Non-pigmented ciliary epithelial cell (primary cell): ENCODE measurements at regions not wholly inside any gene's neighbourhood (a gene's known extent, or its start where the extent isn't known, plus 50 kb on each side); places are given as distances from the start of the nearest gene placed in this dataset.
A peak's percentile ranks its signal among the peaks of the same experiment; 100 is the strongest.
"Not testable (repeated sequence)": the region's sequence is repeated elsewhere in the genome, so short reads cannot be mapped to it uniquely, and the experiment has no call there.

Experiments
- DNase-seq: peaks from one replicate; pipeline ENCODE4 v3.0.0-alpha.2; 2010; ENCODE audit warnings: low read depth

- DNase-seq, result no peak
These were observed 356.4 kb upstream of the SLC39A10 start for GRCh38 chr2:195300631-195301030.

- DNase-seq, result no peak
These were observed 357.4 kb upstream of the SLC39A10 start for GRCh38 chr2:195299600-195299999.

GRCh38 chr2:195296490-195296889 lies 360.5 kb upstream of the SLC39A10 start:
- no peak for DNase-seq

GRCh38 chr2:195289081-195289480 lies 367.9 kb upstream of the SLC39A10 start:
- no peak for DNase-seq

GRCh38 chr2:195279840-195280427 lies 377.1 kb upstream of the SLC39A10 start:
- DNase-seq, result no peak

- no peak for DNase-seq
These were observed 386.5 kb upstream of the SLC39A10 start for GRCh38 chr2:195270466-195271039.

GRCh38 chr2:195269220-195269619 lies 387.8 kb upstream of the SLC39A10 start:
- no peak for DNase-seq

- DNase-seq, result no peak
These were observed 399.0 kb upstream of the SLC39A10 start for GRCh38 chr2:195257979-195258378.

- DNase-seq, result no peak
These were observed 405.0 kb upstream of the SLC39A10 start for GRCh38 chr2:195252018-195252417.

GRCh38 chr2:195251214-195251613 lies 405.8 kb upstream of the SLC39A10 start:
- no peak for DNase-seq

GRCh38 chr2:195238826-195239225 lies 418.2 kb upstream of the SLC39A10 start:
- no peak for DNase-seq

GRCh38 chr2:195238379-195238778 lies 418.6 kb upstream of the SLC39A10 start:
- no peak for DNase-seq

- DNase-seq, result not testable (repeated sequence)
These were observed 428.5 kb upstream of the SLC39A10 start for GRCh38 chr2:195228547-195228946.

- DNase-seq, result no peak
These were observed 443.0 kb upstream of the SLC39A10 start for GRCh38 chr2:195214072-195214471.

- no peak for DNase-seq
These were observed 444.4 kb upstream of the SLC39A10 start for GRCh38 chr2:195212586-195212985.

- peak; percentile 46 for DNase-seq
These were observed 454.7 kb upstream of the SLC39A10 start for GRCh38 chr2:195202163-195202845.

GRCh38 chr2:195199864-195200263 lies 457.2 kb upstream of the SLC39A10 start:
- DNase-seq, result no peak

GRCh38 chr2:195181059-195181705 lies 475.8 kb upstream of the SLC39A10 start:
- DNase-seq, result no peak

- no peak for DNase-seq
These were observed 488.7 kb upstream of the SLC39A10 start for GRCh38 chr2:195168369-195168768.

- no peak for DNase-seq
These were observed 492.1 kb upstream of the SLC39A10 start for GRCh38 chr2:195164930-195165329.

GRCh38 chr2:195162918-195163317 lies 494.1 kb upstream of the SLC39A10 start:
- DNase-seq, result no peak

GRCh38 chr2:195162194-195162593 lies 494.8 kb upstream of the SLC39A10 start:
- DNase-seq, result no peak

GRCh38 chr2:195160963-195161362 lies 496.1 kb upstream of the SLC39A10 start:
- DNase-seq, result no peak
